Vagina (tissue), 2 donors: ENCODE measurements at regions not wholly inside any gene's neighbourhood (a gene's known extent, or its start where the extent isn't known, plus 50 kb on each side); places are given as distances from the start of the nearest gene placed in this dataset.

Source experiments
- CTCF ChIP-seq, 3 experiments: fragments of 450-650 bp in 2 of 3; fragments of 200-600 bp in 1 of 3; sonication (generic) in 1 of 3; IDR thresholded peaks; one replicate each; pipeline ENCODE4 v1.5.1; 2017 to 2019; ENCODE audit warnings: antibody characterized with exemption in 3 of 3, mild to moderate bottlenecking in 2 of 3, moderate library complexity in 2 of 3
- POLR2A ChIP-seq, 2 donors: fragments of 450-650 bp; IDR thresholded peaks; one replicate each; pipeline ENCODE4 v1.6.1; 2017; ENCODE audit warnings: antibody characterized with exemption in 2 of 2, mild to moderate bottlenecking in 2 of 2, moderate library complexity in 2 of 2
- POLR2AphosphoS5 ChIP-seq, 2 donors: sonication (generic); formaldehyde crosslinking; IDR thresholded peaks; one replicate each; pipeline ENCODE4 v1.9.0; 2017; ENCODE audit warnings: antibody characterized with exemption in 2 of 2, mild to moderate bottlenecking in 2 of 2, low read depth in 1 of 2; ENCODE audit not compliant: insufficient read depth in 1 of 2

GRCh38 chr7:41012041-41012440 lies 690.8 kb downstream of the INHBA start:
- no peak for TF ChIP-seq CTCF (IDR thresholded peaks at IDR 0.05)
- no peak for TF ChIP-seq POLR2A (IDR thresholded peaks at IDR 0.05)
- no peak for TF ChIP-seq POLR2AphosphoS5 (IDR thresholded peaks at IDR 0.05; ENCODE audit: insufficient read depth in 1 of 2, low read depth in 1 of 2)
